Activated naive CD8-positive, alpha-beta T cell treated with anti-CD3 and anti-CD28 coated beads, Interleukin-2, amount 50 U/mL, for 24 hours (primary cell): ENCODE measurements at regions not wholly inside any gene's neighbourhood (a gene's known extent, or its start where the extent isn't known, plus 50 kb on each side); places are given as distances from the start of the nearest gene placed in this dataset.
A peak's percentile ranks its signal among the peaks of the same experiment; 100 is the strongest.

Source experiments
- ATAC-seq: fragments of 150-1000 bp; cut with Tn5 transposase; one replicate; pipeline ENCODE4 v1.10.0; 2021
- DNase-seq: peaks from one replicate; pipeline ENCODE4 v3.0.0; 2021
- H3K27ac Mint-ChIP-seq: one replicate; pipeline ENCODE4 v1.8.0; 2021; ENCODE audit warnings: mild to moderate bottlenecking, mixed read lengths
- H3K27me3 Mint-ChIP-seq: one replicate; pipeline ENCODE4 v1.8.0; 2021; ENCODE audit warnings: mixed read lengths
- H3K36me3 Mint-ChIP-seq: one replicate; pipeline ENCODE4 v1.8.0; 2021; ENCODE audit warnings: low read depth, mixed read lengths
- H3K4me1 Mint-ChIP-seq: one replicate; pipeline ENCODE4 v1.8.0; 2021; ENCODE audit warnings: mixed read lengths
- H3K4me3 Mint-ChIP-seq: one replicate; pipeline ENCODE4 v1.8.0; 2021; ENCODE audit warnings: mild to moderate bottlenecking, moderate library complexity, mixed read lengths
- H3K9me3 Mint-ChIP-seq: one replicate; pipeline ENCODE4 v1.8.0; 2021; ENCODE audit warnings: mixed read lengths

- Mint-ChIP-seq H3K4me1 (no peaks in the 10 kb centered on the region), H3K27ac (no peak overlapping the region), H3K36me3 (no peaks in the 10 kb centered on the region), H3K27me3 (no peaks in the 10 kb centered on the region), H3K9me3 (peaks cover 12% of the 10 kb centered on the region), H3K4me3 (no peak overlapping the region)
- ATAC-seq (no peak), DNase-seq (no peak)
Observed at GRCh38 chr3:24981309-24981708, 446.8 kb upstream of the RARB start.

- no peaks in the 10 kb centered on the region for H3K36me3 Mint-ChIP-seq
- H3K27ac Mint-ChIP-seq, result no peak overlapping the region
- no peaks in the 10 kb centered on the region for H3K4me1 Mint-ChIP-seq
- H3K9me3 Mint-ChIP-seq, result peaks cover 12% of the 10 kb centered on the region
- H3K4me3 Mint-ChIP-seq, result no peak overlapping the region
- DNase-seq (no peak), ATAC-seq (no peak)
- no peaks in the 10 kb centered on the region for H3K27me3 Mint-ChIP-seq
Observed at GRCh38 chr3:24981924-24982323, 446.1 kb upstream of the RARB start.

- DNase-seq (no peak), ATAC-seq (peak; percentile 15)
- Mint-ChIP-seq H3K36me3 (no peaks in the 10 kb centered on the region), H3K4me3 (no peak overlapping the region), H3K9me3 (peaks cover 4% of the 10 kb centered on the region), H3K27me3 (no peaks in the 10 kb centered on the region), H3K27ac (no peak overlapping the region), H3K4me1 (no peaks in the 10 kb centered on the region)
Observed at GRCh38 chr3:24985668-24986067, 442.4 kb upstream of the RARB start.

- ATAC-seq (no peak), DNase-seq (no peak)
- Mint-ChIP-seq H3K27ac (no peak overlapping the region), H3K36me3 (no peaks in the 10 kb centered on the region), H3K4me3 (no peak overlapping the region), H3K27me3 (no peaks in the 10 kb centered on the region), H3K4me1 (no peaks in the 10 kb centered on the region), H3K9me3 (peaks cover 7% of the 10 kb centered on the region)
Observed at GRCh38 chr3:24986612-24987011, 441.5 kb upstream of the RARB start.

- no peaks in the 10 kb centered on the region for H3K9me3 Mint-ChIP-seq
- H3K27ac Mint-ChIP-seq, result no peak overlapping the region
- H3K4me3 Mint-ChIP-seq, result no peak overlapping the region
- ATAC-seq, result no peak
- DNase-seq, result no peak
- H3K4me1 Mint-ChIP-seq, result no peaks in the 10 kb centered on the region
- H3K36me3 Mint-ChIP-seq, result no peaks in the 10 kb centered on the region
- H3K27me3 Mint-ChIP-seq, result peaks cover 1% of the 10 kb centered on the region
Observed at GRCh38 chr3:24999357-24999756, 428.7 kb upstream of the RARB start.

GRCh38 chr3:25000971-25001591 lies 427.0 kb upstream of the RARB start:
- Mint-ChIP-seq H3K27ac (no peak overlapping the region), H3K27me3 (peaks cover 1% of the 10 kb centered on the region), H3K4me3 (no peak overlapping the region), H3K4me1 (no peaks in the 10 kb centered on the region), H3K9me3 (no peaks in the 10 kb centered on the region), H3K36me3 (no peaks in the 10 kb centered on the region)
- no peak for DNase-seq
- no peak for ATAC-seq

- no peak overlapping the region for H3K27ac Mint-ChIP-seq
- H3K9me3 Mint-ChIP-seq, result no peaks in the 10 kb centered on the region
- peaks cover 1% of the 10 kb centered on the region for H3K27me3 Mint-ChIP-seq
- H3K4me3 Mint-ChIP-seq, result no peak overlapping the region
- no peak for DNase-seq
- no peak for ATAC-seq
- H3K36me3 Mint-ChIP-seq, result no peaks in the 10 kb centered on the region
- H3K4me1 Mint-ChIP-seq, result no peaks in the 10 kb centered on the region
Observed at GRCh38 chr3:25002052-25002451, 426.0 kb upstream of the RARB start.

- Mint-ChIP-seq H3K36me3 (no peaks in the 10 kb centered on the region), H3K27me3 (no peaks in the 10 kb centered on the region), H3K4me1 (no peaks in the 10 kb centered on the region), H3K27ac (no peak overlapping the region), H3K9me3 (no peaks in the 10 kb centered on the region), H3K4me3 (no peak overlapping the region)
- DNase-seq (no peak), ATAC-seq (no peak)
Observed at GRCh38 chr3:25007974-25008658, 419.9 kb upstream of the RARB start.

GRCh38 chr3:25009665-25010064 lies 418.4 kb upstream of the RARB start:
- no peak overlapping the region for H3K27ac Mint-ChIP-seq
- ATAC-seq (no peak), DNase-seq (no peak)
- no peaks in the 10 kb centered on the region for H3K27me3 Mint-ChIP-seq
- no peaks in the 10 kb centered on the region for H3K9me3 Mint-ChIP-seq
- no peaks in the 10 kb centered on the region for H3K36me3 Mint-ChIP-seq
- H3K4me1 Mint-ChIP-seq, result no peaks in the 10 kb centered on the region
- no peak overlapping the region for H3K4me3 Mint-ChIP-seq

- H3K4me1 Mint-ChIP-seq, result no peaks in the 10 kb centered on the region
- no peaks in the 10 kb centered on the region for H3K36me3 Mint-ChIP-seq
- DNase-seq (no peak), ATAC-seq (no peak)
- H3K9me3 Mint-ChIP-seq, result no peaks in the 10 kb centered on the region
- H3K27me3 Mint-ChIP-seq, result no peaks in the 10 kb centered on the region
- H3K27ac Mint-ChIP-seq, result no peak overlapping the region
- H3K4me3 Mint-ChIP-seq, result no peak overlapping the region
Observed at GRCh38 chr3:25015599-25015998, 412.5 kb upstream of the RARB start.

- ATAC-seq, result no peak
Observed at GRCh38 chr3:25018909-25019308, 409.2 kb upstream of the RARB start.

GRCh38 chr3:25019506-25019905 lies 408.6 kb upstream of the RARB start:
- Mint-ChIP-seq H3K4me3 (no peak overlapping the region), H3K9me3 (no peaks in the 10 kb centered on the region), H3K4me1 (no peaks in the 10 kb centered on the region), H3K27me3 (no peaks in the 10 kb centered on the region), H3K36me3 (no peaks in the 10 kb centered on the region), H3K27ac (no peak overlapping the region)
- no peak for DNase-seq
- no peak for ATAC-seq

More at GRCh38 chr3:25018909-25019308, 409.2 kb upstream of the RARB start:
- Mint-ChIP-seq H3K36me3 (no peaks in the 10 kb centered on the region), H3K27ac (no peak overlapping the region), H3K27me3 (no peaks in the 10 kb centered on the region), H3K4me1 (no peaks in the 10 kb centered on the region), H3K9me3 (no peaks in the 10 kb centered on the region), H3K4me3 (no peak overlapping the region)
- no peak for DNase-seq

GRCh38 chr3:25021816-25022215 lies 406.2 kb upstream of the RARB start:
- Mint-ChIP-seq H3K27me3 (no peaks in the 10 kb centered on the region), H3K4me1 (no peaks in the 10 kb centered on the region), H3K4me3 (no peak overlapping the region), H3K27ac (no peak overlapping the region), H3K9me3 (no peaks in the 10 kb centered on the region), H3K36me3 (no peaks in the 10 kb centered on the region)
- ATAC-seq (no peak), DNase-seq (no peak)

GRCh38 chr3:25023876-25024275 lies 404.2 kb upstream of the RARB start:
- Mint-ChIP-seq H3K27me3 (no peaks in the 10 kb centered on the region), H3K4me1 (no peaks in the 10 kb centered on the region), H3K27ac (no peak overlapping the region), H3K9me3 (no peaks in the 10 kb centered on the region), H3K4me3 (no peak overlapping the region), H3K36me3 (no peaks in the 10 kb centered on the region)
- no peak for ATAC-seq
- DNase-seq, result no peak

- no peak for DNase-seq
- H3K4me1 Mint-ChIP-seq, result no peaks in the 10 kb centered on the region
- ATAC-seq, result no peak
- no peaks in the 10 kb centered on the region for H3K36me3 Mint-ChIP-seq
- H3K27me3 Mint-ChIP-seq, result no peaks in the 10 kb centered on the region
- H3K4me3 Mint-ChIP-seq, result no peak overlapping the region
- H3K27ac Mint-ChIP-seq, result no peak overlapping the region
- H3K9me3 Mint-ChIP-seq, result no peaks in the 10 kb centered on the region
Observed at GRCh38 chr3:25025236-25025635, 402.8 kb upstream of the RARB start.

- no peak for ATAC-seq
- Mint-ChIP-seq H3K9me3 (no peaks in the 10 kb centered on the region), H3K27ac (no peak overlapping the region)
Observed at GRCh38 chr3:25027650-25028049, 400.4 kb upstream of the RARB start.

More at GRCh38 chr3:25027650-25028049, 400.4 kb upstream of the RARB start:
- H3K27me3 Mint-ChIP-seq, result no peaks in the 10 kb centered on the region
- no peaks in the 10 kb centered on the region for H3K4me1 Mint-ChIP-seq
- no peak overlapping the region for H3K4me3 Mint-ChIP-seq
- no peaks in the 10 kb centered on the region for H3K36me3 Mint-ChIP-seq
- no peak for DNase-seq
